ENCODE measurements at regions not wholly inside any gene's neighbourhood (a gene's known extent, or its start where the extent isn't known, plus 50 kb on each side); places are given as distances from the start of the nearest gene placed in this dataset.

GRCh38 chr9:7549249-7549648, 250.3 kb downstream of the DMAC1 start:
- in situ Hi-C loops (cut with HindIII; ENCODE audit: low sequenced_read_pairs) = no loop called here

- in situ Hi-C loops (cut with HindIII; ENCODE audit: low sequenced_read_pairs) = no loop called here
Measured at GRCh38 chr9:7546261-7546660, 253.3 kb downstream of the DMAC1 start.

- in situ Hi-C loops (cut with HindIII; ENCODE audit: low sequenced_read_pairs) = no loop called here
Measured at GRCh38 chr9:7545371-7546165, 254.0 kb downstream of the DMAC1 start.

GRCh38 chr9:7542693-7543092, 256.9 kb downstream of the DMAC1 start:
- in situ Hi-C loops (cut with HindIII; ENCODE audit: low sequenced_read_pairs) = no loop called here

GRCh38 chr9:7542126-7542525, 257.5 kb downstream of the DMAC1 start:
- in situ Hi-C loops (cut with HindIII; ENCODE audit: low sequenced_read_pairs) = no loop called here

GRCh38 chr9:7536310-7536939, 263.2 kb downstream of the DMAC1 start:
- in situ Hi-C loops (cut with HindIII; ENCODE audit: low sequenced_read_pairs) = no loop called here

- in situ Hi-C loops (cut with HindIII; ENCODE audit: low sequenced_read_pairs) = no loop called here
Measured at GRCh38 chr9:7534211-7534935, 265.2 kb downstream of the DMAC1 start.

- in situ Hi-C loops (cut with HindIII; ENCODE audit: low sequenced_read_pairs) = no loop called here
Measured at GRCh38 chr9:7533376-7534090, 266.0 kb downstream of the DMAC1 start.

GRCh38 chr9:7523426-7524043, 276.0 kb downstream of the DMAC1 start:
- in situ Hi-C loops (cut with HindIII; ENCODE audit: low sequenced_read_pairs) = loop anchor here (5.0 kb wide), 1 partner anchor 66 kb away; no protein-coding TSS in a partner anchor

- in situ Hi-C loops (cut with HindIII; ENCODE audit: low sequenced_read_pairs) = loop anchor here (5.0 kb wide), 1 partner anchor 63 kb away; no protein-coding TSS in a partner anchor
Measured at GRCh38 chr9:7520396-7520795, 279.2 kb downstream of the DMAC1 start.

- in situ Hi-C loops (cut with HindIII; ENCODE audit: low sequenced_read_pairs) = no loop called here
Measured at GRCh38 chr9:7516376-7516775, 283.2 kb downstream of the DMAC1 start.

- in situ Hi-C loops (cut with HindIII; ENCODE audit: low sequenced_read_pairs) = no loop called here
Measured at GRCh38 chr9:7510199-7510598, 289.4 kb downstream of the DMAC1 start.

GRCh38 chr9:7509576-7510145, 289.9 kb downstream of the DMAC1 start:
- in situ Hi-C loops (cut with HindIII; ENCODE audit: low sequenced_read_pairs) = no loop called here

GRCh38 chr9:7508516-7508915, 291.1 kb downstream of the DMAC1 start:
- in situ Hi-C loops (cut with HindIII; ENCODE audit: low sequenced_read_pairs) = no loop called here

GRCh38 chr9:7507566-7508270, 291.9 kb downstream of the DMAC1 start:
- in situ Hi-C loops (cut with HindIII; ENCODE audit: low sequenced_read_pairs) = no loop called here

- in situ Hi-C loops (cut with HindIII; ENCODE audit: low sequenced_read_pairs) = no loop called here
Measured at GRCh38 chr9:7507026-7507425, 292.6 kb downstream of the DMAC1 start.

GRCh38 chr9:7500521-7500920, 299.1 kb downstream of the DMAC1 start:
- in situ Hi-C loops (cut with HindIII; ENCODE audit: low sequenced_read_pairs) = no loop called here

GRCh38 chr9:7491641-7492040, 307.9 kb downstream of the DMAC1 start:
- in situ Hi-C loops (cut with HindIII; ENCODE audit: low sequenced_read_pairs) = no loop called here

GRCh38 chr9:7490317-7491108, 309.1 kb downstream of the DMAC1 start:
- in situ Hi-C loops (cut with HindIII; ENCODE audit: low sequenced_read_pairs) = no loop called here

All from endothelial cell of hepatic sinusoid (primary cell).